ENCODE measurements at regions not wholly inside any gene's neighbourhood (a gene's known extent, or its start where the extent isn't known, plus 50 kb on each side); places are given as distances from the start of the nearest gene placed in this dataset.

GRCh38 chr1:190904091-190904695 lies 426.5 kb upstream of the BRINP3 start:
- no TSS peak for BruUV-seq (replicated peaks)
- H3K79me2 ChIP-seq (ENCODE audit: insufficient read depth, low read length), result no peaks in the 10 kb centered on the region
- ATAC-seq, result no peak
- POLR2A ChIA-PET, result no interaction called here
- no peaks in the 10 kb centered on the region for H3K27me3 ChIP-seq (ENCODE audit: control insufficient read depth in 1 of 2, insufficient read depth in 2 of 2, low read length in 2 of 2)
- FAIRE-seq, result no peak
- in situ Hi-C loops (cut with HindIII; ENCODE audit: extremely low pct_ligation_motif_present, low pct_unique_long_range_greater_than_20kb), result no loop called here
- H3K9me3 ChIP-seq (ENCODE audit: low read length), result no peaks in the 10 kb centered on the region
- no peak overlapping the region for H2AFZ ChIP-seq (ENCODE audit: low read length)
- H3K36me3 ChIP-seq (replicated peaks in 1 of 2; ENCODE audit: control insufficient read depth in 1 of 2, insufficient read depth in 2 of 2, low read length in 2 of 2), result no peaks in the 10 kb centered on the region
- H3K4me2 ChIP-seq (ENCODE audit: low read depth, low read length), result no peak overlapping the region
- intact Hi-C loops (cut with micrococcal nuclease; ENCODE audit: unreplicated experiment), result no loop called here
- 27% methylated on average over 2 of the region's 2 CpGs for WGBS (ENCODE audit: low lambda C conversion rate)
- CTCF ChIA-PET (ENCODE audit: low intra/inter-chr PET ratio, low total read pairs), result no interaction called here
- H3K9ac ChIP-seq (ENCODE audit: insufficient read depth, low read depth, low read length), result no peak overlapping the region
- DNase-seq (ENCODE audit: low spot score), result no peak
- no peaks in the 10 kb centered on the region for H3K4me1 ChIP-seq (ENCODE audit: insufficient read depth, low read length)
- no peak overlapping the region for H3K27ac ChIP-seq (ENCODE audit: extremely low read length, insufficient read depth, low read length)
- H4K20me1 ChIP-seq (ENCODE audit: insufficient read depth, low read length), result no peaks in the 10 kb centered on the region
- no peak for TF ChIP-seq ZNF503 (CRISPR knock-in tag; IDR thresholded peaks at IDR 0.05)
- no peak for TF ChIP-seq HIC2 (CRISPR knock-in tag; IDR thresholded peaks at IDR 0.05; ENCODE audit: low read depth)
- TF ChIP-seq ETV5 (CRISPR knock-in tag; IDR thresholded peaks at IDR 0.05; ENCODE audit: borderline replicate concordance), result no peak
- TF ChIP-seq NBN (conservative IDR thresholded peaks at IDR 0.05), result no peak
- TF ChIP-seq ZNF839 (CRISPR knock-in tag; IDR thresholded peaks at IDR 0.05; ENCODE audit: borderline replicate concordance), result no peak
- no peak for TF ChIP-seq ZNF552 (CRISPR knock-in tag; IDR thresholded peaks at IDR 0.05; ENCODE audit: borderline replicate concordance)
- TF ChIP-seq JUND (CRISPR knock-in tag; IDR thresholded peaks at IDR 0.05), result no peak
- TF ChIP-seq PRDM4 (CRISPR knock-in tag; IDR thresholded peaks at IDR 0.05; ENCODE audit: borderline replicate concordance), result no peak
- no peak for TF ChIP-seq YY1 (IDR thresholded peaks at IDR 0.05; ENCODE audit: insufficient read depth, insufficient replicate concordance, low read depth, low read length)
- H3K4me3 ChIP-seq (replicated peaks in 1 of 3; ENCODE audit: insufficient read depth in 1 of 3, low read depth in 2 of 3, low read length in 3 of 3), result no peak overlapping the region

Measured in HepG2 (cell line).